H9 (cell line): ENCODE measurements at regions not wholly inside any gene's neighbourhood (a gene's known extent, or its start where the extent isn't known, plus 50 kb on each side); places are given as distances from the start of the nearest gene placed in this dataset.

Experiments used
- DNase-seq: peaks from one replicate; pipeline ENCODE4 v3.0.0-alpha.2; 2017
- H2AFZ ChIP-seq: one replicate; pipeline ENCODE4 v1.6.1; 2013; ENCODE audit warnings: mild to moderate bottlenecking, low read length, control low read depth, moderate library complexity
- H2AK5ac ChIP-seq: 2 replicates; pipeline ENCODE4 v1.6.1; 2013; ENCODE audit warnings: low read length, control low read depth, mixed read lengths; ENCODE audit not compliant: insufficient read length
- H2BK120ac ChIP-seq: one replicate; pipeline ENCODE4 v1.6.1; 2013; ENCODE audit warnings: low read depth, mild to moderate bottlenecking, low read length, control low read depth, inconsistent platforms; ENCODE audit not compliant: poor library complexity, severe bottlenecking
- H2BK12ac ChIP-seq: 2 replicates; pipeline ENCODE4 v1.6.1; 2013; ENCODE audit warnings: low read length, control low read depth, mixed read lengths, low read depth; ENCODE audit not compliant: insufficient read length
- H2BK15ac ChIP-seq: 2 replicates; pipeline ENCODE4 v1.6.1; 2013; ENCODE audit warnings: low read depth, low read length, control low read depth
- H2BK20ac ChIP-seq: one replicate; pipeline ENCODE4 v1.6.1; 2013; ENCODE audit warnings: low read depth, mild to moderate bottlenecking, low read length, control low read depth, inconsistent platforms; ENCODE audit not compliant: poor library complexity, severe bottlenecking
- H2BK5ac ChIP-seq: 2 replicates; pipeline ENCODE4 v1.6.1; 2013; ENCODE audit warnings: low read length, control low read depth, mixed read lengths; ENCODE audit not compliant: insufficient read length
- H3K14ac ChIP-seq: 2 replicates; pipeline ENCODE4 v1.6.1; 2013; ENCODE audit warnings: low read length, control low read depth; ENCODE audit not compliant: insufficient read depth
- H3K18ac ChIP-seq: 2 replicates; pipeline ENCODE4 v1.6.1; 2013; ENCODE audit warnings: low read depth, mild to moderate bottlenecking, mixed read lengths, low read length, control low read depth; ENCODE audit not compliant: insufficient read length
- H3K23ac ChIP-seq: 2 replicates; pipeline ENCODE4 v1.6.1; 2013; ENCODE audit warnings: low read length, control low read depth, mixed read lengths, low read depth; ENCODE audit not compliant: insufficient read length
- H3K23me2 ChIP-seq: 2 replicates; pipeline ENCODE4 v1.6.1; 2013; ENCODE audit warnings: low read depth, mild to moderate bottlenecking, mixed read lengths, low read length, control low read depth; ENCODE audit not compliant: insufficient read length, poor library complexity, severe bottlenecking
- H3K27ac ChIP-seq: 2 replicates; pipeline ENCODE4 v1.5.1; 2013; ENCODE audit warnings: low read length, control low read depth, mixed read lengths, low read depth; ENCODE audit not compliant: insufficient read length
- H3K27me3 ChIP-seq: 2 replicates; pipeline ENCODE4 v1.6.1; 2013; ENCODE audit warnings: low read length, control low read depth, inconsistent platforms; ENCODE audit not compliant: insufficient read depth
- H3K4ac ChIP-seq: 2 replicates; pipeline ENCODE4 v1.6.1; 2013; ENCODE audit warnings: low read depth, mild to moderate bottlenecking, control low read depth, inconsistent platforms, low read length, moderate library complexity
- H3K4me1 ChIP-seq: 2 replicates; pipeline ENCODE4 v1.6.1; 2013; ENCODE audit warnings: low read length, control low read depth, inconsistent platforms; ENCODE audit not compliant: insufficient read depth
- H3K4me2 ChIP-seq: 2 replicates; pipeline ENCODE4 v1.6.1; 2013; ENCODE audit warnings: low read length, control low read depth, mixed read lengths; ENCODE audit not compliant: insufficient read length, insufficient read depth
- H3K56ac ChIP-seq: 2 replicates; pipeline ENCODE4 v1.6.1; 2013; ENCODE audit warnings: low read depth, mild to moderate bottlenecking, mixed read lengths, low read length, control low read depth; ENCODE audit not compliant: insufficient read length
- H3K79me1 ChIP-seq: 2 replicates; pipeline ENCODE4 v1.6.1; 2013; ENCODE audit warnings: low read depth, mild to moderate bottlenecking, moderate library complexity, low read length, control low read depth, inconsistent platforms; ENCODE audit not compliant: insufficient read depth, poor library complexity, severe bottlenecking
- H3K79me2 ChIP-seq: 2 replicates; pipeline ENCODE4 v1.6.1; 2013; ENCODE audit warnings: low read length, control low read depth, inconsistent platforms; ENCODE audit not compliant: insufficient read depth
- H3K9ac ChIP-seq: 2 replicates; pipeline ENCODE4 v1.6.1; 2013; ENCODE audit warnings: low read length, control low read depth, mixed read lengths; ENCODE audit not compliant: insufficient read length; ENCODE audit errors: extremely low read depth
- H3K9me3 ChIP-seq: one replicate; pipeline ENCODE4 v1.6.1; 2013; ENCODE audit warnings: low read depth, low read length, inconsistent platforms; ENCODE audit not compliant: control insufficient read depth
- H3T11ph ChIP-seq: one replicate; pipeline ENCODE4 v1.6.1; 2013; ENCODE audit warnings: mild to moderate bottlenecking, low read length, control low read depth, inconsistent platforms
- H4K20me1 ChIP-seq: one replicate; pipeline ENCODE4 v1.6.1; 2013; ENCODE audit not compliant: control insufficient read depth, insufficient read length, insufficient read depth
- H4K5ac ChIP-seq: 2 replicates; pipeline ENCODE4 v1.6.1; 2013; ENCODE audit warnings: low read depth, mild to moderate bottlenecking, mixed read lengths, low read length, control low read depth; ENCODE audit not compliant: insufficient read length
- H4K8ac ChIP-seq: replicated peaks from 2 replicates; pipeline ENCODE4 v1.6.1; 2013; ENCODE audit warnings: low read length, control low read depth, mixed read lengths, low read depth; ENCODE audit not compliant: insufficient read length
- H4K91ac ChIP-seq: 2 replicates; pipeline ENCODE4 v1.6.1; 2013; ENCODE audit warnings: low read depth, mild to moderate bottlenecking, moderate library complexity, mixed read lengths, low read length, control low read depth; ENCODE audit not compliant: insufficient read length
- H3K27ac Mint-ChIP-seq, 3 experiments: 2 replicates in 2 of 3; 3 replicates in 1 of 3; pipeline ENCODE4 v1.8.0; 2020 to 2021; ENCODE audit warnings: mixed read lengths in 3 of 3, mild to moderate bottlenecking in 1 of 3, moderate library complexity in 1 of 3
- H3K27me3 Mint-ChIP-seq: 2 replicates; pipeline ENCODE4 v1.8.0; 2021; ENCODE audit warnings: low read depth, mild to moderate bottlenecking, moderate library complexity, mixed read lengths
- H3K36me3 Mint-ChIP-seq, 3 experiments: 2 replicates in 2 of 3; 3 replicates in 1 of 3; pipeline ENCODE4 v1.8.0; 2020 to 2021; ENCODE audit warnings: low read depth in 3 of 3, mixed read lengths in 3 of 3; ENCODE audit not compliant: insufficient read depth in 1 of 3
- H3K4me1 Mint-ChIP-seq, 2 experiments: 2 replicates each; pipeline ENCODE4 v1.8.0; 2020; ENCODE audit warnings: mixed read lengths in 2 of 2
- H3K4me3 Mint-ChIP-seq, 2 experiments: 2 replicates in 1 of 2; 3 replicates in 1 of 2; pipeline ENCODE4 v1.8.0; 2020 to 2021; ENCODE audit warnings: mild to moderate bottlenecking in 2 of 2, mixed read lengths in 2 of 2, moderate library complexity in 1 of 2
- H3K9me3 Mint-ChIP-seq, 2 experiments: 2 replicates in 1 of 2; 3 replicates in 1 of 2; pipeline ENCODE4 v1.8.0; 2020; ENCODE audit warnings: mild to moderate bottlenecking in 2 of 2, mixed read lengths in 2 of 2, moderate library complexity in 1 of 2
- CTCF ChIP-seq: fragments of 200-600 bp; sonication (generic); conservative IDR thresholded peaks from 3 replicates; pipeline ENCODE4 v1.8.0; 2021; ENCODE audit warnings: antibody characterized with exemption, mild to moderate bottlenecking
- WGBS: extraction: QIAGEN DNeasy Blood & Tissue Kit; methylation state at CpG from one replicate; pipeline ENCODE4 v1.1.7; 2013; ENCODE audit warnings: missing lambda C conversion rate, low lambda C conversion rate, mixed read lengths; ENCODE audit not compliant: insufficient read length; ENCODE audit errors: extremely low coverage; 5-methylcytosine and 5-hydroxymethylcytosine counted together

DNA sequence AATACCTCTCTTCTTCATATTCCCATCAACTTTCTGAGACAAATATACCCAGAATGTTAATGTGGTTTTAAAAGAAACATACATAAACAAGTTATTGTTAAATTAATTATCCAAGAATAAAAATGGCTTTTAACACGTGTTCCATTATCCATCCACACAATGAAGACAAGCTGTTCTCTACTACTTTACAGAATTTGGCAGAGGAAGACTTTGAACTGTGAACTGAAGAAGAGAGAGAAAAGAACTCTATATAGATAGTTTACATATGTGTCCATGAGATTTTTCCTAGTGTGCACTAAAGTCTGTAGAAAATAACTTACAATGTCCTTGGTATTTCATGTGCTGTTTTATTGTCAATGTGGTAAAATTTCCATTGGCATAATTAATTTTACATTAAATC, 207.0 kb upstream of the COL3A1 start:
- Histone ChIP-seq H3T11ph (no peak overlapping the region), H4K5ac (no peak overlapping the region), H3K27me3 (no peaks in the 10 kb centered on the region), H3K23me2 (no peaks in the 10 kb centered on the region), H2AFZ (no peak overlapping the region), H4K20me1 (no peaks in the 10 kb centered on the region), H3K4me1 (no peaks in the 10 kb centered on the region), H2BK120ac (no peak overlapping the region), H2BK20ac (no peak overlapping the region), H2BK5ac (no peak overlapping the region), H2AK5ac (no peak overlapping the region), H3K23ac (no peak overlapping the region), H3K9ac (no peak overlapping the region), H3K18ac (no peak overlapping the region), H3K56ac (no peak overlapping the region), H3K27ac (no peak overlapping the region), H3K4me2 (no peak overlapping the region), H3K9me3 (no peaks in the 10 kb centered on the region), H3K79me2 (no peaks in the 10 kb centered on the region), H4K91ac (no peak overlapping the region), H2BK12ac (no peak overlapping the region), H3K14ac (no peak overlapping the region), H4K8ac (no peak overlapping the region), H3K4ac (no peak overlapping the region), H3K79me1 (no peaks in the 10 kb centered on the region), H2BK15ac (no peak overlapping the region)
- no peak for TF ChIP-seq CTCF
- Mint-ChIP-seq H3K36me3 (no peaks in the 10 kb centered on the region), H3K27me3 (no peaks in the 10 kb centered on the region), H3K27ac (no peak overlapping the region), H3K4me1 (no peaks in the 10 kb centered on the region), H3K9me3 (no peaks in the 10 kb centered on the region), H3K4me3 (no peak overlapping the region)
- no CpG with 5 or more reads among the region's 1 CpG for whole genome bisulfite sequencing
- DNase-seq: no peak
